ENCODE measurements at regions not wholly inside any gene's neighbourhood (a gene's known extent, or its start where the extent isn't known, plus 50 kb on each side); places are given as distances from the start of the nearest gene placed in this dataset.
"Not testable (repeated sequence)": the region's sequence is repeated elsewhere in the genome, so short reads cannot be mapped to it uniquely, and the experiment has no call there.

DNA sequence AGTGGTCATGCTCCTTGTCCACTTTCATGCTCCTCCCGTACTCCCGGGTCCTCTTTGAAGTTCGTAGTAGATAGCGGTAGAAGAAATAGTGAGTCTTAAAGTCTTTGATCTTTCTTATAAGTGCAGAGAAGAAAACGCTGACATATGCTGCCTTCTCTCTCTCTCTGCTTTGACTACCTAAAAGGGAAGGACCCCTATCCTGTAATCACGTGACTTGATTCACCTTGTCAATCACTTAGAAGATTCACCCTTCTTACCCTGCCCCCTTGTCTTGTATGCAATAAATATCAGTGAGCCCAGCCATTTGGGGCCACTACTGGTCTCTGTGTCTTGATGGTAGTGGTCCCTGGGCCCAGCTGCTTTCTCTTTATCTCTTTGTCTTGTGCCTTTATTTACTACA lies 158.5 kb upstream of the VWC2 start:
- DNase-seq, result not testable (repeated sequence)

- no peak for DNase-seq
These were observed 155.4 kb upstream of the VWC2 start for GRCh38 chr7:49618028-49618427.

DNA sequence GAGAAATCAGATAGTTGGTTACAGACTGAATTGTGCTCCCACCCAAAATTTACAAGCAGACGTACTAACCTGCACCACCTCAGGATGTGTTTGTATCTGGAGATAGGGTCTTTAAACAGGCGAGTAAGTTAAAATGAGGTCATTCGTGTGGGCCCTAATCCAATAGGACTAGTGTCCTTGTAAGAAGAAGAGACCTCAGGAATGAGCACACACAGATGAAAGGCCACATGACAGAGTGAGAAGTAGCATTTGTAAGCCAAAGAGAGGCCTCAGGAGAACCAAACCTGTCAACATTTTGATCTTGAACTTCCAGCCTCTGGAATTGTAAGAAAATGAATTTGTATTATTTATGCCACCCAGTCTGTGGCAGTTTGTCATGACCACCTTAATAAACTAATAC lies 149.5 kb upstream of the VWC2 start:
- DNase-seq, result no peak

- DNase-seq, result no peak
These were observed 148.8 kb upstream of the VWC2 start for GRCh38 chr7:49624611-49625010.

- no peak for DNase-seq
These were observed 142.9 kb upstream of the VWC2 start for GRCh38 chr7:49630513-49630912.

- DNase-seq, result no peak
These were observed 142.2 kb upstream of the VWC2 start for GRCh38 chr7:49631071-49631815.

GRCh38 chr7:49631960-49632359 lies 141.5 kb upstream of the VWC2 start:
- no peak for DNase-seq

DNA sequence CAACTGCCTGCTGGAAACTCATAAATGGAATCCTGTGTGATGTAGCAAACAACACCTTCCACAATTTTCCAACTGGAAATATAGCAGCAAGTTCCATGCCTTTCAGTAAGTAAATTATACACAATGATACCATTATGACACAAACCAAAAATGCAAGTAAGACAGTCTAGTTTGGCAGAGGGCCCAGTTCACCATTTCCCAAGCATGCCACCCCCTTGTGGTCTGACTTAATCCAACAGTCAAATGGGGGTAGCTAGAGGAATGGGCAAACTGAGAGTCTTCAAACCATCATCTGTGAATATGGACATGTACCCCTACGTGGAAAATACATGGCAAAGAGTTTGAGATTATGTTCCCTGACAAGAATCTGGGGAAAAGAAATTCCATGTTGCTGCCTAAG lies 137.6 kb upstream of the VWC2 start:
- DNase-seq, result no peak

DNA sequence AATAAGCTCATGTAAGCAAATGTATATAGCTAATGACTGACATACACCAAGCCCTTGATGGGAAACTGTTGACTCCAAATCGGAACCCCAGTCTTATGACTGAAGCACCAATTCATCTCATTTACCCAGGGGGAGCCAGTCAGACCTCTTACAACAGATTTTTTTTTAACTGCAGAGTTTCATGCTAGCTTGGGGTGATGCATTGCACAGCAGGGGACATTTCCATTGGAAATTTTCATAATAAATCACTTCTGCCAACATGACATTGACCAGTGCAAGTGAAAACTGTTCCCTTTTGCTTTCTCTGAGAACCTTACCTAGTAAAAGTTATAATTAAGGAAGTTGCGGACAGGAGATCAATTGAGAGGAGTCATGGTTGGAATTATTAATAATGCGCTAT lies 137.0 kb upstream of the VWC2 start:
- DNase-seq, result no peak

DNA sequence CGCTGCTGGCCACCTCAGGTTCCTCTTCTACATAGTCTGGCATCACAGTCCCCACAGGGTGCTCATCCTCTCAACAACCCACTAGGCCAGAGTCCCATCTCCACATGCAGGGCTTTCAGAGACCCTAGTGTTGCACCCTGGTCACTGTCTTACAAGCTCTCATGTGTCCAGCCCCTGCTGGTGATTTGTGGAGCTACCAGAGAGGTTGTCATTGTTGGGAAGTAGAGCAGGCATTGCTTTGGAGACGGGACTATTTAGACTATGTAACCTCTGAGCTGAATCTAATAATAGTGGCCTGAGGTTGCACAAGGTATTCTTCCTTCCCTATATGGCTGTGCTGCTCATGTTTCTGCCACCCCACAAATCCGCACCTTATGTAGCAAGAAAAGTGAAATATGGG lies 135.3 kb upstream of the VWC2 start:
- DNase-seq, result no peak

GRCh38 chr7:49639068-49639593 lies 134.3 kb upstream of the VWC2 start:
- DNase-seq, result no peak

GRCh38 chr7:49639808-49640207 lies 133.6 kb upstream of the VWC2 start:
- DNase-seq, result no peak

DNA sequence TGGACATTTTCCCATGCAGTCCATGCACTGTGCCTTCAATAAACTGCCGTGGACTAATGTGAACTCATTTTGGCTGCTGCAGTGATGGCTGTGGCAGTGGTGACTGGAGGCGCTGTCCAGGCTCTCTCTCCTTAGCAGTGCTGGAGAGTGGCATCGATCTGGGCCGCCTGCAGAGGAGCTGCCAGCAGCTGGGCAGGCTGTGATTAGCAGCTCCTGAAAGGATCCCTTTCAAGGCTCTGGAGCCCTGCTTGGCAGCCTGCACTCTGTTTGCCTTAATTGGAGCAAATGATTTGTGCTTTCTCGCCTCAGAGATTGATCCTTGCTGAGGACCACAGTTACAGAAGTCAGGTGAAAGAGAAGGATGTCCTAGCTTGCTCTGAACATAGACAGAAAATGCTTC lies 130.1 kb upstream of the VWC2 start:
- peak in 10 of 14 donors; percentile 1 to 63 (median 28) for DNase-seq

DNA sequence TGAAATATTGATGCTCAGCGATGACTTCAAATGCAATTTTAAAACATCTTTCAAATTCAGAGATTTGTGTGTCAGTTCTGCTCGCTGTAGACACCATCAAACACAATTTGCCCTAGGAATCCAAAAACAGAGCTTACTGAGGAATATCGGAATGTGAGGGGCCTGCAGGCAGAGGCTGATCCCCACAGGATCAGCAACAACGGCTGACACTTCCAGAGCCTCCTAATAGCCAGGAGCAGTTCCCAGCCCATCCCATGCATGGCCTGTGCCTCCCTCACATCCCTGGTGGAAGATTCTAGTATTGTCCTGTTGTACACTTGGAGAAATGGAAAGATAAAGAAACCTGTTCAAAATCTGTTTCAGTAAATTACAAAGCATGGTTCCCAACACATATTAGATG lies 129.7 kb upstream of the VWC2 start:
- DNase-seq, result no peak

DNA sequence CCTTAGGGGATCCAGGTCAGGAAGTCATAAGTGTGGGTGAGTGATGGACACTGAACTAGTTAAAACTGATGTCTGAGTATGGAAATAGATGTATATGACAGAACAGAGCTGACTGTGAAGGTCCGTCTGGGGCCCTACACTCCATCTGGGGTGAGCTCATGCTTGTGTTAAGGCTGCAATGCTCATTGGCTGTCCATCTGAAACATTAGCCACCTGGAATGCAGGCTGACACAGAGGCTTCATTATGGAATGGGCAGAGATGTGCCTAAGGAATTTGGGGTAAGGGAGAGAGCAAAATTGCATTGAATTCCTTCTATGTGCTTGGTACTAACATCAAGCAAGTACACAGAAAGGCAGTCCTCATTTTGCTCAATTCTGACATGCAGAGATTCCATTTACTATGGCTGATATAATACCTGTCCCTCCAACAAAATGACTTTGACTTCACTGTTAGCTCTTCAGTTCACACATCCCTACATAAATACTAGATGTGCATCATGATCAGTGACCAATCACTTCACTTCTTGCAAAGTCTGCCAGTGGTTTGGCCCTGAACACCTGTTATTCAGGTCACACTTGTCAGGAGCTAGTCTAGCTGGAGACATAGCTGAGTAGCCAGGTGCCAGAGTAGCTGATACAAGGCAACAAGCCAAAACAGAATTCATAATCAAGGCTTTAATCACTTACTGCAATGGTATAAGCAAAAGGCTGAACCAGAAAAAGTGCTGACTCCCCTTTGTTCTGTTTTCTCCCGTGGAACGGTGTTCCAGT lies 128.9 kb upstream of the VWC2 start:
- no peak for DNase-seq

GRCh38 chr7:49645296-49645695 lies 128.1 kb upstream of the VWC2 start:
- DNase-seq, result no peak

DNA sequence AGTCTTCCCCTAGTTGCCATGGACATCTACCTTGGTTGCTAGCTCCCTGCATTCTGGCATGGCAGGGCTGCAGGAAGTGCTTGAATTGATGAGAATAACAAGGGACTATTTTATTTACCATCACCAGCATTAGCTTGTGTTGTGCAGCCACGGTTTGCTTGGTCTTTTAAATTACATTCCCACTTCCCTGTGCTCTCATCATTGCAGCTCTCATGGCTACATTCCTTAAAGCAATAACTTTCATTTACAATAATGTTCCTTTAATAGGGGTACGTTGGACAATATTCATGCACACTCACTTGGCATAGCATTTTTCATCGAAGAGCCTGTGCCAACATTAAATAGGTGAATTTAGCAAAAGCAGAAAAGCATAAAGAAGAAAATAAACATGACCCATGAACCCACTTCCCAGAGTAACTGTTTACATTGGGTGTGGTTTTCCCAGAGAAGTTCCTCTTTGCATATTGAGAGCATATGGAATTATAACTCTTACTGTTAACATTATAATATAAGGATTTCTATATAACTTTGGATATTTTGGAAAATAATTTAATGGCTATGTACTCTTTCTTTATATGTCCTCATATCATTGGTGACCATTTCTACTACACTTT lies 113.2 kb upstream of the VWC2 start:
- DNase-seq, result no peak

GRCh38 chr7:49660976-49661375 lies 112.5 kb upstream of the VWC2 start:
- DNase-seq, result no peak

- DNase-seq, result not testable (repeated sequence)
These were observed 107.5 kb upstream of the VWC2 start for GRCh38 chr7:49665963-49666362.

DNA sequence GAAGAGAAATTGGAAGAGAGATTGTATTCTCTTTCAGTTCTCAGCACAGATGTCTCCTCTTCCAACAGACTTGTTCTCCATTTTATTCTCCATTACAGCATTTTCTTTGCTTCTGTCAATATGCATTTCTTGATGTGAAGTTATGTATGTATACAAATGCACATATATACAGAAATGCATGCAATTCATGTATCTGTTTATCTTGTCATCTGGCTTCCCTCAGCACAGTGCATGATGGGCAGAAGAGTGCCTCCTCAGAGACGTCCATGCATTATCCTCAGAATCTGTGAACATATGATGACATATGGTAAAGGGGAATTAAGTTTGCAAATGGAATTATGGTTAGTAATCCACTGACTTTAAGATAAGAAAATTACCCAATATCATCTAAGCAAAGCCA lies 106.7 kb upstream of the VWC2 start:
- no peak for DNase-seq

- no peak for DNase-seq
These were observed 104.2 kb upstream of the VWC2 start for GRCh38 chr7:49669285-49669684.

DNA sequence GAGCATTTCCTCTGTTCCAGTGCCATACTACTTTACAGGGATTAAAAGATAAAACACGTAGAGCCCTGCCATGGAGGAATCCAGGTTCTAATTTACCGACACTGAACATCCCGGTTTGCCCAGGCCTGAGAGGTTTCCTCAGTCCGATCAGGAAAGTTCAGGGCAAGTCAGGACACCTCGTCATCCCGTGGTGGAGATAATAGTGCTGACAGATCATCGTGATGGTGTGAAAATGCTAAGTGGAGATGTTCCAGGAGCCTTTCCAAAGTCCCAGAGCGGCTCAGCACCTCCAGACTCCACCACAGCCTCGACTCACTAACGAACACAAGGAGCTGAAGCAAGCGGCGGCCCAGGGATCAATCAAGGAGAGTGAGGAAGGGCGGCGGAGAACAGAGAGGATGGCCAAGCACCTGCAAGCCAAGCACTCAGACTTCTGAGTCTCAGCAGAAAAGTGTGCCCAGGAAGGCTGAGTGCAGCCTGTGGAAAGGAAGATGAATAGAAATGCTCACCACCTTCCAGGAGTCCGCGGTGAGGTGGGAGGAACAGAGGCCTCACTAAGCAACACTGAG lies 103.7 kb upstream of the VWC2 start:
- DNase-seq, result no peak

GRCh38 chr7:49670991-49671390 lies 102.4 kb upstream of the VWC2 start:
- DNase-seq, result no peak

Measured in C1 segment of cervical spinal cord (tissue), 14 donors.